Astrocyte (in vitro differentiated cells and primary cell): ENCODE measurements at regions not wholly inside any gene's neighbourhood (a gene's known extent, or its start where the extent isn't known, plus 50 kb on each side); places are given as distances from the start of the nearest gene placed in this dataset.

ENCODE experiments used
- CTCF ChIP-seq: IDR thresholded peaks from 2 replicates; pipeline ENCODE4 v1.5.1; 2011; ENCODE audit warnings: low read depth, mild to moderate bottlenecking, inconsistent platforms, low read length, moderate library complexity; ENCODE audit not compliant: insufficient read depth
- EZH2 ChIP-seq: IDR thresholded peaks from 2 replicates; pipeline ENCODE4 v1.6.1; 2012; ENCODE audit warnings: mild to moderate bottlenecking, low read length, inconsistent platforms; ENCODE audit not compliant: insufficient read depth

GRCh38 chr7:114190387-114190786, 224.2 kb upstream of the FOXP2 start:
- TF ChIP-seq CTCF = no peak
- no peak for TF ChIP-seq EZH2
